22Rv1 (cell line): ENCODE measurements at regions not wholly inside any gene's neighbourhood (a gene's known extent, or its start where the extent isn't known, plus 50 kb on each side); places are given as distances from the start of the nearest gene placed in this dataset.

Experiments
- H3K27ac ChIP-seq: fragments of 450-650 bp; 2 replicates; pipeline ENCODE4 v1.5.1; 2017
- ZFX ChIP-seq: fragments of 450-650 bp; IDR thresholded peaks from 2 replicates; pipeline ENCODE4 v1.6.1; 2017; ENCODE audit warnings: antibody characterized with exemption, borderline replicate concordance
- TF ChIP-seq, protein P1 (sequence below): fragments of 450-650 bp; IDR thresholded peaks from 2 replicates; pipeline ENCODE4 v1.5.1; 2017; ENCODE audit warnings: mild to moderate bottlenecking

DNA sequence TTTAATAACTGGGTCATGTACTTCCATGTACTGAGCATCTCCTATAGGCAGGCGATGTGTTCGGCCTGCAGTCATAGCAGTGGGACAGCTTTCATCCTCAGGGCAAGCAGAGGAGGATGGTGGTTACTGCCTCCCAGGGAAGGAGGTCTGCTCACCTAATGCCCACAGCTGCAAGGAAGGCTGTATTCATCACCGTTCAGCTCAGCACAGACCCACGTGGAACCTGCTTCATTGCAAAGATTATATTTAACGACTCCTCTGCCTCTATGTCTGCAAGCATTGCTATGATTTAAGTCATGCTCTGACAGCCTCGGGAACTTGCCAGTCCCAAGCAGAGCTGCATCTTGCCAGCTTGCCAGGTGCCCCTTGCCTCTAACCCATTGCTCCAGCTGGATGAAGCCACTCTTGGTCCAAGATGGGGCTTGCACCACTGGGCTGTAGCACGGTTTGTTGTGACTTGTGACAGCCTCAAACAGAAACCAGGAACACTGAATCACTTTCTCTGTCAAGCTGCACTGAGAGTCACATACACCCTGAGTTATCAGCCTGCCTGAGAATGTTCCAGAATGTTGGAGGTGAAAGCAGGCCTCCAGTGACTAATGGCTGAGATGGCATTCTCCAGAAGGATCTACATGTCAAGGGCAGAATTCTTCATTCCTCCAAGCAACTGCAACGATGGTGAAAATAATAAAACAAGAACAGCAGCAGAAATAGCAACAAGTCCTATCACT is 651.1 kb upstream of the ID2 start:
- H3K27ac ChIP-seq, result no peak overlapping the region
- TF ChIP-seq ZFX, result no peak
- TF ChIP-seq, protein P1, sequence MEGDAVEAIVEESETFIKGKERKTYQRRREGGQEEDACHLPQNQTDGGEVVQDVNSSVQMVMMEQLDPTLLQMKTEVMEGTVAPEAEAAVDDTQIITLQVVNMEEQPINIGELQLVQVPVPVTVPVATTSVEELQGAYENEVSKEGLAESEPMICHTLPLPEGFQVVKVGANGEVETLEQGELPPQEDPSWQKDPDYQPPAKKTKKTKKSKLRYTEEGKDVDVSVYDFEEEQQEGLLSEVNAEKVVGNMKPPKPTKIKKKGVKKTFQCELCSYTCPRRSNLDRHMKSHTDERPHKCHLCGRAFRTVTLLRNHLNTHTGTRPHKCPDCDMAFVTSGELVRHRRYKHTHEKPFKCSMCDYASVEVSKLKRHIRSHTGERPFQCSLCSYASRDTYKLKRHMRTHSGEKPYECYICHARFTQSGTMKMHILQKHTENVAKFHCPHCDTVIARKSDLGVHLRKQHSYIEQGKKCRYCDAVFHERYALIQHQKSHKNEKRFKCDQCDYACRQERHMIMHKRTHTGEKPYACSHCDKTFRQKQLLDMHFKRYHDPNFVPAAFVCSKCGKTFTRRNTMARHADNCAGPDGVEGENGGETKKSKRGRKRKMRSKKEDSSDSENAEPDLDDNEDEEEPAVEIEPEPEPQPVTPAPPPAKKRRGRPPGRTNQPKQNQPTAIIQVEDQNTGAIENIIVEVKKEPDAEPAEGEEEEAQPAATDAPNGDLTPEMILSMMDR, result no peak

DNA sequence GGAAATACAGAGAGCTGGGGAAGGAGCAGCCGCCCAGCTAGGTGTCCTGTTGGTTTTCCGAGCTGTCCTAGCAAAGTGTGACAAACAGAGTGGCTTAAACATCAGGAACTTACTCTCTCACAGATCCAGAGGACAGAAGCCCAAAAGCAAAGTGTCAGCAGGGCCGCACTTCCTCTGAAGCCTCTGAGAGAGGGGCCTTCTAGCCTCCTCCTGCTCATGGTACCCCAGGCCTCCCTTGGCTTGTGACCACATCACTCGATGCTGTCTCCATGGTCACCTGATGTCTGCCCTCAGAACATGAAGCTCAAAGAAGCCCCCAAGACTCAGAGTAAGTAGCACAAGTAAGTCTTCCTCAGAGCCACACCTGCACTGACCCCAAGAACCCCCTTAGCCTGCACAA is 650.5 kb upstream of the ID2 start:
- H3K27ac ChIP-seq, result no peak overlapping the region
- TF ChIP-seq, protein P1, result no peak
- TF ChIP-seq ZFX, result no peak

DNA sequence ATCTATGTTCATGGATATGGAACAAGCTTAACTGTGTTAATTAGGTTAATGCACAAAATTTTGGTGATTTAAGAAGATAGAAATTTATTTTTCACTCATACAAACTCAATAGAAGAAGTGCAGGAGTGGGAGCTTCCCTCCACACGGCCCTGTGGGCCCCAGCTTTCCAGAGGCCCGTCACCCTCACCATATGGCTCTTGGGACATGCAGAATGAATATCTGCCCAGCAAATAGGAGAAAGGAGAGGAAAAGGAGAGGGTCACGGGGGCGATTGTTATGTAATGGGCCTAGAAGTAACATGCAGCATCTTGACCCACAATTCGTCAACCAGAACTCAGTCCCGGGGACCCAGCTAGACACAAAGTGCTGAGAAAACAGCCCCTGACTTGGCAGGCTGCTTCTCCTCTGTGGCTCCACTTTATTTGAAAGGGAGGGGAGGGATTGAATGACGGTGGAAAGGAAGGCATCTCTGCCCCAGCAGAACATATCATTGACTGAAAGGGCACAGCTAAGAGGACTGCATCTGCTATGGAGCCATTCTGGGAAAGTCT is 648.2 kb upstream of the ID2 start:
- no peak overlapping the region for H3K27ac ChIP-seq
- TF ChIP-seq ZFX, result no peak
- TF ChIP-seq, protein P1, result no peak

DNA sequence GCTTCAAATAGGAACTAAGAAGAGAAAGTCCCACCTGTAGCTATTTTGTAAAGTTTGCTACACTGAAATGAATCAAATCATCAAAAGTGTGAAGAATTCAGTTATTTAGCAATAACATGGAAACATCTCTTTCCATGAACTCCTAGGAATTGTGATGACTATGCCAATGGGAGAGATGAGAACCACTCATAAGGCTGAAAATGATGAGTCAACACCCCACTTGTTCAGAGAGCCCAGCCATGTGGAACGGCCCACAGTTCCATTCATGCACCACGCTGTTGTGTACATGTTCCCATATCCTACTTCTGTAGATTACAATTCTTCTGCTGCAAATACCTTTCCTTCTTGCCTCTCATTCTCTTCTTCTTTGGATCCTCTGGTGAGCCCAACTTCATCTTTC is 645.5 kb upstream of the ID2 start:
- no peak overlapping the region for H3K27ac ChIP-seq
- no peak for TF ChIP-seq ZFX
- TF ChIP-seq, protein P1, result no peak

DNA sequence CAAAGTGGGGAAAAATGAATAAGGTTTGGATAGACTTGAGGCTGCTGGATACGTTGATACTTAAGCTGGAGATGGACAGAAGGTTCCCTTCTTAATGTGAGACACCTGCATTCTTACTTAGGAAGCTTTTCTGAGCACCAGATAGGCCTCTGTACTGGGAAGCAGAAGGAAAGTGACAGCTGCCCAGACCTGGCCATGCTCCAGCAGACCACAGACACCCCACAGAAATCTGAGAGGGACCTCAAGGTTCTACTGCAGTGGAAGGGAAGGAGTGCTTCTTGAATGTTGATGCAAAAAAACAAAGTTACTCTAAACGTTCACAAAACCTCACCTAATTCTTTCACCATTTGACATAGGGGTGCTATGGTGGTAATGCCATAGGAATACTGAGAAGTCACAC is 642.1 kb upstream of the ID2 start:
- no peak overlapping the region for H3K27ac ChIP-seq
- TF ChIP-seq, protein P1, result no peak
- TF ChIP-seq ZFX, result no peak

DNA sequence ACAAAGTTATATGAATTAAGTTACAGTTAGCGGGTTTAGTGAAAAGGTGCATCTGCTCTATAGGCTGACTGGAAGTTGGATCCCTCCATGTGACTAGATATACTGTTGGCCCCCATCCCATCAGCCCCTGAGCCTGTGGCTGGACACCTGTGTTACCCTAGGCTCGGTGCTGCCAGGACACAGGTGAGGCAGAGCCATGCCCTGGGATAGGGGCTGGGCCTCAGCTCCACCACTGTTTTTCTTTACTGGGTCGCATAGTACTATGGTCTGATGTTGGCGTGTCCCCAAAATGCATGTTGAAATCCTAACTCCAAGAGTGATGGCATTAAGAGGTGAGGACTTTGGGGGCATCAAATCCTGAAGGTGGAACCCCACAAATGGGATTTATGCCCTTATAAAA is 638.6 kb upstream of the ID2 start:
- TF ChIP-seq, protein P1, result no peak
- TF ChIP-seq ZFX, result no peak
- no peak overlapping the region for H3K27ac ChIP-seq

DNA sequence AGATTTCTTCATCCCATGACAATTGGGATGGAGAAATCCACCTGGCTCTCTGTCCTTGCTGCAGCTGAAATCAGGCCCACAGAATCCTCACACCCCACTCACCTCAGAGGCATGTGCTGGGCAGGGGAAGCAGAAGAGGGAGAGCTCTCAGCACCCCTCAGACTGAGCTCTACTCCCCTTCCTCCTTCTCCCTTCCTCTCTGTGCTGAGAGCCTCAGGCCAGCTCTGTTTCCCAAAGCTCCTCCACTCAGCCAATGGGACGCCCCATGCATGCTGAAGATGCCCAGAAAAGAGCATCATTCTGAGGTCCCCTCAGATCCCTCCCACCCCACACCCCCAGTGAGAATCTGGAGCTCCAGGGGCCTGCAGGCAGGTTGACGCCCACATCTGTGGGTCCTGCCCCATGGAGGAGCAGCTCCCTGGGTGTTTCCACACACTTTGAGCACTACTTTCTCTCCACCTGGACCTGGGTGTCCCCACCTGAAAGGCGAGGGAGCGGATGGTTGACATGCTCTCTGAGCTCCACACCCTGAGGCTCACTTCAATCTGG is 637.7 kb upstream of the ID2 start:
- TF ChIP-seq, protein P1, result no peak
- no peak overlapping the region for H3K27ac ChIP-seq
